GM20000 (cell line): ENCODE measurements at regions not wholly inside any gene's neighbourhood (a gene's known extent, or its start where the extent isn't known, plus 50 kb on each side); places are given as distances from the start of the nearest gene placed in this dataset.
A peak's percentile ranks its signal among the peaks of the same experiment; 100 is the strongest.

Experiments
- DNase-seq: peaks from one replicate; pipeline ENCODE4 v3.0.0; 2012; ENCODE audit warnings: low spot score
- TF ChIP-seq, protein P1 (sequence below): IDR thresholded peaks from 2 replicates; pipeline ENCODE4 v1.5.1; 2012; ENCODE audit warnings: mild to moderate bottlenecking, control low read depth; ENCODE audit errors: extremely low read depth, missing control alignments

DNA sequence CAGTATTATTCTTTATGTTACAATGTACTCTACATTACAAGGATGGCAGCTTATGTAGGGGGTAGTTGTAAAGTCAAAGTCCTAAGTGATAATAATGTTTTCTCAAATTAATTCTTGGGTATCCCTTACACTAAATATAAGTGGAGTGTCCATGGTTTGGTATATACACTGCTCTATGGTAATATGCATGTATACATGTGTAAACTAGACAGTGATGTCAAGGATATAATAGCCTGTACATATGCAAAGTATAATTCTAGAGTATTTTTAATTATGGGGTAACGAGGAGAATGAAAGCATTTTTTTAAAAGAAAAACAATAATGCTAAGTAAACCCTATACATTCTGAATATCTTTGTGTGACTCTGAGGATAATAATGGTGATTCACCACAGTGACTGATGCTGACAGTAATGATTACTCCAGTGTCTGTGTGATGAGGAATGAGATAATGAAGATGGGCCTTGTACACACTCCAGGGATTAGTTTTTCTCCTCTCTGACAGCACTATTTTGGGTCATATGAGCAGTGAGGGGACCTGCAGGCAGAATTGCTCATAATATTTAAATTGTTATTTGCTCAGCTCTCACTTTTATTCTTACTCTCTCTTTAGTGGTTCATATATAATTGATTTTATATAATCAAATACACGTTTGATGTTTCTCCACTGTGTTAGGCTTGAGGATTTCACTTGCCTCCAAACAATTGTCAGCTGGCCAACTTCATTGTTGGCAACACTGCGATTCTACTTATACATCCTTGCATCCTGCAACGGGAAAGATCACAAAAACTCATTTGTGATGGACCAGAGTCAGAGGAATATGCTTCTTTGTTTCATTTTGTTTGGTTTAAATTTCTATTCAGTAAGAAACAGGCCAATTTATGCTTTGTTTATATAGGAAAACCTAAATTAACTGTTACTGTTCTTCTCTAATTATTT, 88.2 kb downstream of the NREP start:
- TF ChIP-seq, protein P1, sequence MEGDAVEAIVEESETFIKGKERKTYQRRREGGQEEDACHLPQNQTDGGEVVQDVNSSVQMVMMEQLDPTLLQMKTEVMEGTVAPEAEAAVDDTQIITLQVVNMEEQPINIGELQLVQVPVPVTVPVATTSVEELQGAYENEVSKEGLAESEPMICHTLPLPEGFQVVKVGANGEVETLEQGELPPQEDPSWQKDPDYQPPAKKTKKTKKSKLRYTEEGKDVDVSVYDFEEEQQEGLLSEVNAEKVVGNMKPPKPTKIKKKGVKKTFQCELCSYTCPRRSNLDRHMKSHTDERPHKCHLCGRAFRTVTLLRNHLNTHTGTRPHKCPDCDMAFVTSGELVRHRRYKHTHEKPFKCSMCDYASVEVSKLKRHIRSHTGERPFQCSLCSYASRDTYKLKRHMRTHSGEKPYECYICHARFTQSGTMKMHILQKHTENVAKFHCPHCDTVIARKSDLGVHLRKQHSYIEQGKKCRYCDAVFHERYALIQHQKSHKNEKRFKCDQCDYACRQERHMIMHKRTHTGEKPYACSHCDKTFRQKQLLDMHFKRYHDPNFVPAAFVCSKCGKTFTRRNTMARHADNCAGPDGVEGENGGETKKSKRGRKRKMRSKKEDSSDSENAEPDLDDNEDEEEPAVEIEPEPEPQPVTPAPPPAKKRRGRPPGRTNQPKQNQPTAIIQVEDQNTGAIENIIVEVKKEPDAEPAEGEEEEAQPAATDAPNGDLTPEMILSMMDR = no peak
- DNase-seq = no peak

DNA sequence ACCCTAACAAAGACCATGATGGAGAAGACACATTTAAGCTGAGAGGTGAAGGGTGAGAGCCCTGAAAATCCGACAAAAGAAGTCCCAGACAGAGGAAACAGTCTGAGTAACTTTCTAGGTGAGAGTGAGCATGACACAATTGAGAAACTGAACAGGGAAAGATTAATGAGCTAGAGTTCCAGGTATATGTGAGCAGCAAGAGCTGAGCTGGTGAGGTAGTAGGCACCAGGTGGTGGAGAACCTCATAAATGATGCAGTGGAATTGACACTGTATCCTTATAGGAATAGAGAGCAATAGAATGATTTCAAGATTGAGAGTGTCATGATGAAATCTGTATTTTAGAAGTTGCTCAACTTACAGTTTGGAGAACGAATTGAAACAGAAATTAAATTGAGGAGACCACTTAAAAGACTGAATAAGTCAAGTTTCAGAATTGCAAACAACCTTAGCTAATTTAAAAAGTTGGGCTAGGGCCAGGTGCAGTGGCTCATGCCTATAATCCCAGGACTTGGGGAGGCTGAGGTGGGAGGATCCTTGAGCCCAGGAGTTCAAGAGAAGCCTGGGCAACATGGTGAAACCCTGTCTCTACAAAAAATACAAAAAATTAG, 89.8 kb downstream of the NREP start:
- TF ChIP-seq, protein P1 = no peak
- DNase-seq = peak; percentile 6

DNA sequence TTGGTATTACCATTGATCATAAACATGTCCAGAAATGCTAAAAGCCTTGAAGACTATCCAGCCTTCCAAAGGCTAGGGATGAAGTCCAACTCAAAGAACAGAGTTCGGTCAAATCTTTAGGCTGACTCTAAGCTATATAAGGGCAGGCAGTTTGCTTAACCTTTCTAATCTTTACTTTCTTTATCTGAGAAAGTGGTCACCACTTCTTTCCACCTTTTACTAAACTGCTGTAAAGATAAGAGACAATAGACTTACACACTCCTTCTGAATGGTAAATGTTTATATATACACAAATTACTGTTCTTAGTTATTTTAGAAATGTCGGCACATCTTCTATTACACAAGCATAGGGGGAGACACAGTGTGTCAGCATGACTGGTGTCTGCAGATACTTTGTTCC, 100.4 kb downstream of the NREP start:
- no peak for DNase-seq
- TF ChIP-seq, protein P1 = no peak

DNA sequence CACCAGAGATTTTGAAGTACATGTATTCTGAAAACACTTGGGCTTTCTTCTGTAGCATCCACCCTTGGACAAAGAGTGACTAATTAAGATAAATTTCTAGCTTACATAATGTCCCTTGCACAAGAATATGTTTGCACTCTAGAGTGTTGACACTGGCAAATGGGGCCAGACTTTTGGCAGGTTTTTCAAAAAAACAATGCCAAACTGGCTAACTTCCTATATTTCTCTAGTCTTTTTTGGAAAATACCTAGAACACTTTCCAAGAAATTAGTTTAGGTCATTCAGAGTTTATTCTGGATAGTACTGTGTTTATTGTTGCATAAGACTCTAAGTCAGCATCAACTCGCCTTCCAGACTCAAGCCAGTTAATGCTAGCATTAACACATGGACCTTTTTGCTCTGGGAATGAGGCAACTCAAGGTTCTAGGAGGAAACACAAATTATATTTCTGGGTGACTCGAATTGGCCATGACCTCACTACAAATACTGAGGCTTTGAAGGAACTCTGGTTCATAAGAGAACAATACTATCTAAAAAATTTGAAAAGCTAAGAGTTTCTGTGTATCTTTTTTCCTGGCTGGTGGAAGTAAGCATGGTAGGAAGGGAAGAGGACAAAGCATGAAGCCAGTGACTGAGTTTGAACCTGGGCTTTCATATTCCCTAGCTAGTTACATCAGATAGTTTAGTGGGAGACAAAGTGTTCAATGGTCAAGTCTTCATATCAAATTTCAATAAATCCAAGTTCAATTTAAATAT, 101.6 kb downstream of the NREP start:
- TF ChIP-seq, protein P1 = no peak
- no peak for DNase-seq

DNA sequence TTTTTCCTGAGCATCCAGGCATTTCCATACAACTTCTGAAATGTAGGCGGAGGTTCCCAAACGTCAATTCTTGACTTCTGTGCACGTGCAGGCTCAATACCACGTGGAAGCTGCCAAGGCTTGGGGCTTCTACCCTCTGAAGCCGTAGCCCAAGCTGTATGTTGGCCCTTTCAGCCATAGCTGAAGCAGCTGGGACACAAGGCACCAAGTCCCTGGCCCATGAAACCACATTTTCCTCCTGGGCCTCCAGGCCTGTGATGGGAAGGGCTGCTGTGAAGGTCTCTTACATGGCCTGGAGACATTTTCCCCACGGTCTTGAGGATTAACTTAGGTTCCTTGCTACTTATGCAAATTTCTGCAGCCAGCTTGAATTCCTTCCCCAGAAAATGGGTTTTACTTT, 103.6 kb downstream of the NREP start:
- TF ChIP-seq, protein P1 = no peak
- DNase-seq = no peak

DNA sequence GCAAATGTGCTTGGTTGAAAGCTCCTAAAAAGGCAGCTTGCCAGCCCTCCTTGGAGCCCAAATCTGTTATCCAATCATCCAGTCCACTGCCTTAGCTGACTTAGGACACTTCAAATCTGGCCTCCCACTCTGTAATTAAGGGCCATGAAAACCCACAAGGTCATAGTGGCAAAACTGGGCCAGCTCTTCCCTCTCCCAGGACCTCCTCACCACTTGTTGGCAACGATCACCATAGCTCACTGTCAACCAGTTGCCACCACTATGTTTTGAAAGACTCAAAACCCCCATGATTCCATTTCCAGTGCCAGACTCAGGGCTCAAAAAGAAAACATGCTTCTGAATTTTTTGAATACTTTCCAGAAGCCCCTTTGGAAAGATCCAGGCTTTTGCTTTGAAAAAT, 107.5 kb downstream of the NREP start:
- TF ChIP-seq, protein P1 = no peak
- no peak for DNase-seq
